Chondrocyte (in vitro differentiated cells): ENCODE measurements at regions not wholly inside any gene's neighbourhood (a gene's known extent, or its start where the extent isn't known, plus 50 kb on each side); places are given as distances from the start of the nearest gene placed in this dataset.

Source experiments
- DNase-seq: peaks from one replicate; pipeline ENCODE4 v3.0.0; 2021; ENCODE audit warnings: mixed read lengths, low spot score
- H3K27ac Mint-ChIP-seq: one replicate; pipeline ENCODE4 v1.8.0; 2021; ENCODE audit warnings: mild to moderate bottlenecking, moderate library complexity, mixed read lengths; ENCODE audit not compliant: unreplicated experiment
- H3K27me3 Mint-ChIP-seq: 2 replicates; pipeline ENCODE4 v1.8.0; 2021; ENCODE audit warnings: low read depth, mixed read lengths
- H3K36me3 Mint-ChIP-seq: 2 replicates; pipeline ENCODE4 v1.8.0; 2021; ENCODE audit warnings: low read depth, mixed read lengths
- H3K4me1 Mint-ChIP-seq: 2 replicates; pipeline ENCODE4 v1.8.0; 2021; ENCODE audit warnings: low read depth, mild to moderate bottlenecking, mixed read lengths
- H3K4me3 Mint-ChIP-seq: one replicate; pipeline ENCODE4 v1.8.0; 2021; ENCODE audit warnings: mild to moderate bottlenecking, moderate library complexity, mixed read lengths; ENCODE audit not compliant: unreplicated experiment
- H3K9me3 Mint-ChIP-seq: 2 replicates; pipeline ENCODE4 v1.8.0; 2021; ENCODE audit warnings: low read depth, mixed read lengths
- CTCF ChIP-seq: fragments of 200-600 bp; sonication (generic); IDR thresholded peaks from 2 replicates; pipeline ENCODE4 v1.5.0; 2021; ENCODE audit warnings: antibody characterized with exemption, mild to moderate bottlenecking, moderate library complexity

- Mint-ChIP-seq H3K27ac (no peak overlapping the region), H3K27me3 (no peaks in the 10 kb centered on the region), H3K9me3 (peaks cover 15% of the 10 kb centered on the region), H3K36me3 (no peaks in the 10 kb centered on the region), H3K4me1 (no peaks in the 10 kb centered on the region), H3K4me3 (no peak overlapping the region)
- no peak for TF ChIP-seq CTCF
- DNase-seq, result no peak
Measured at GRCh38 chr16:48918520-48919258, 308.7 kb upstream of the N4BP1 start.

GRCh38 chr16:48916566-48916965 lies 306.6 kb upstream of the N4BP1 start:
- DNase-seq, result no peak
- TF ChIP-seq CTCF, result no peak
- H3K36me3 Mint-ChIP-seq, result no peaks in the 10 kb centered on the region
- H3K4me1 Mint-ChIP-seq, result no peaks in the 10 kb centered on the region
- H3K4me3 Mint-ChIP-seq, result no peak overlapping the region
- no peak overlapping the region for H3K27ac Mint-ChIP-seq
- H3K9me3 Mint-ChIP-seq, result peaks cover 2% of the 10 kb centered on the region
- no peaks in the 10 kb centered on the region for H3K27me3 Mint-ChIP-seq

- Mint-ChIP-seq H3K27ac (no peak overlapping the region), H3K9me3 (peaks cover 2% of the 10 kb centered on the region), H3K36me3 (no peaks in the 10 kb centered on the region), H3K27me3 (peaks cover 4% of the 10 kb centered on the region), H3K4me1 (no peaks in the 10 kb centered on the region), H3K4me3 (no peak overlapping the region)
- TF ChIP-seq CTCF, result no peak
- DNase-seq, result no peak
Measured at GRCh38 chr16:48914070-48914469, 304.1 kb upstream of the N4BP1 start.

GRCh38 chr16:48913384-48913783 lies 303.4 kb upstream of the N4BP1 start:
- no peak overlapping the region for H3K4me3 Mint-ChIP-seq
- H3K4me1 Mint-ChIP-seq, result no peaks in the 10 kb centered on the region
- no peaks in the 10 kb centered on the region for H3K36me3 Mint-ChIP-seq
- DNase-seq, result no peak
- TF ChIP-seq CTCF, result no peak
- H3K9me3 Mint-ChIP-seq, result peaks cover 2% of the 10 kb centered on the region
- peaks cover 4% of the 10 kb centered on the region for H3K27me3 Mint-ChIP-seq
- H3K27ac Mint-ChIP-seq, result no peak overlapping the region

- Mint-ChIP-seq H3K4me3 (no peak overlapping the region), H3K4me1 (no peaks in the 10 kb centered on the region), H3K9me3 (peaks cover 2% of the 10 kb centered on the region), H3K27ac (no peak overlapping the region), H3K36me3 (no peaks in the 10 kb centered on the region), H3K27me3 (peaks cover 4% of the 10 kb centered on the region)
- DNase-seq, result no peak
- no peak for TF ChIP-seq CTCF
Measured at GRCh38 chr16:48912360-48912759, 302.4 kb upstream of the N4BP1 start.
